DMS53 treated with DMSO at 0.1 percent for 48 hours (cell line): ENCODE measurements at regions not wholly inside any gene's neighbourhood (a gene's known extent, or its start where the extent isn't known, plus 50 kb on each side); places are given as distances from the start of the nearest gene placed in this dataset.
A peak's percentile ranks its signal among the peaks of the same experiment; 100 is the strongest.

Source experiments
- DNase-seq: peaks from one replicate; lab custom pipeline; 2025; ENCODE audit not compliant: unreplicated experiment; lab: John Stamatoyannopoulos, UW

GRCh38 chr9:118364266-118365106, 660.3 kb downstream of the TLR4 start:
- DNase-seq = no peak

GRCh38 chr9:118366228-118366627, 662.0 kb downstream of the TLR4 start:
- no peak for DNase-seq

- DNase-seq = no peak
Measured at GRCh38 chr9:118367383-118367782, 663.2 kb downstream of the TLR4 start.

GRCh38 chr9:118384531-118385100, 680.4 kb downstream of the TLR4 start:
- no peak for DNase-seq

- DNase-seq = no peak
Measured at GRCh38 chr9:118395415-118395814, 691.2 kb downstream of the TLR4 start.

- no peak for DNase-seq
Measured at GRCh38 chr9:118401546-118401945, 697.3 kb downstream of the TLR4 start.

- no peak for DNase-seq
Measured at GRCh38 chr9:118414676-118415075, 710.5 kb downstream of the TLR4 start.

GRCh38 chr9:118418887-118419565, 714.8 kb downstream of the TLR4 start:
- peak; percentile 86 for DNase-seq

- DNase-seq = no peak
Measured at GRCh38 chr9:118419676-118420075, 715.5 kb downstream of the TLR4 start.

GRCh38 chr9:118422508-118422907, 718.3 kb downstream of the TLR4 start:
- DNase-seq = no peak

GRCh38 chr9:118423021-118423420, 718.8 kb downstream of the TLR4 start:
- no peak for DNase-seq

GRCh38 chr9:118423721-118424120, 719.5 kb downstream of the TLR4 start:
- no peak for DNase-seq

- DNase-seq = no peak
Measured at GRCh38 chr9:118426772-118427171, 722.6 kb downstream of the TLR4 start.

GRCh38 chr9:118438810-118439209, 734.6 kb downstream of the TLR4 start:
- no peak for DNase-seq

- no peak for DNase-seq
Measured at GRCh38 chr9:118439441-118439840, 735.2 kb downstream of the TLR4 start.

GRCh38 chr9:118444403-118444802, 740.2 kb downstream of the TLR4 start:
- DNase-seq = no peak

- no peak for DNase-seq
Measured at GRCh38 chr9:118446943-118447639, 742.9 kb downstream of the TLR4 start.

GRCh38 chr9:118449554-118449953, 745.4 kb downstream of the TLR4 start:
- no peak for DNase-seq

GRCh38 chr9:118455259-118455658, 751.1 kb downstream of the TLR4 start:
- DNase-seq = peak; percentile 10

- DNase-seq = no peak
Measured at GRCh38 chr9:118455788-118456187, 751.6 kb downstream of the TLR4 start.

- DNase-seq = no peak
Measured at GRCh38 chr9:118457171-118458000, 753.2 kb downstream of the TLR4 start.
